ENCODE measurements at regions not wholly inside any gene's neighbourhood (a gene's known extent, or its start where the extent isn't known, plus 50 kb on each side); places are given as distances from the start of the nearest gene placed in this dataset.
"Not testable (repeated sequence)": the region's sequence is repeated elsewhere in the genome, so short reads cannot be mapped to it uniquely, and the experiment has no call there.

DNA sequence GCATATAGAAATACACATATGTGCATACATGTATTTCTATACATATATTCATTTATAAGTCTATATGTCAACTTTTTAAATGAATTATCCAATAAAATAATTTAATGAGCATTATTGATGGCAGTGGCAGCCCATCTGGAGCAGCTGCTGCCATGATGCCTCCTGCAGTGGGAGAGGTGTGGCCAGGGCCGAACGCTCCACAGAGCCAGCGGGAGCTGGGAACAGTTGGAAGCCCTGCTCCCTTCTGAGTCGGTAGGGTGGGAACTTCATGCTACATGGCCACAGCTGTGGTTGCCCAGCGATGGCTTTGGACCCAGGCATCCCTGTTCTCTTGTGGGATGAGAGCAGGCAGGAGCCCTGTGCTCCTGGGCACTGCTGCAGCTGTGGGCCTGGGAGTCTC is 812.4 kb upstream of the CTNND2 start:
- DNase-seq: no peak
- intact Hi-C loops (cut with DNase I): no loop called here
- ATAC-seq: no peak

GRCh38 chr5:12707560-12707959 is 803.3 kb upstream of the CTNND2 start:
- intact Hi-C loops (cut with DNase I): no loop called here
- DNase-seq (no peak), ATAC-seq (no peak)

DNA sequence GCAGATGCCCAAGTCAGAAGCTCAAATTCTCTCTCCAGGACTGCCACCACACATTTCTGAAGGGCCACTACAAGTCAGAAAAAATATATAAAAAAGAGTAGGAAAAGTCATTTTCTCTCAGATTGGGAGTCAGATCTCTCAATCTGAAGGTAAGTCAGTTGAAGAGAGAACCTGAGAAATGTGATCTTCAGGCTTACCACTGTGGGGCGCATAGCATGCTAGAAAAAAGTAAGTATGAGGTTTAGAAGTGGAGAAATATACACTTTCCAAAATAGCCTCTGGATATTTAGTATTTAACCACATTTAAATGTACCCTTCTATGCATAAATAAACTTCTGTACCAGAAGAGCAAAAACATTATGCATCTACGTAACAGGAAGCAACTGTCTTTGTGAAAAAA is 800.7 kb upstream of the CTNND2 start:
- no peak for ATAC-seq
- intact Hi-C loops (cut with DNase I): no loop called here
- no peak for DNase-seq

DNA sequence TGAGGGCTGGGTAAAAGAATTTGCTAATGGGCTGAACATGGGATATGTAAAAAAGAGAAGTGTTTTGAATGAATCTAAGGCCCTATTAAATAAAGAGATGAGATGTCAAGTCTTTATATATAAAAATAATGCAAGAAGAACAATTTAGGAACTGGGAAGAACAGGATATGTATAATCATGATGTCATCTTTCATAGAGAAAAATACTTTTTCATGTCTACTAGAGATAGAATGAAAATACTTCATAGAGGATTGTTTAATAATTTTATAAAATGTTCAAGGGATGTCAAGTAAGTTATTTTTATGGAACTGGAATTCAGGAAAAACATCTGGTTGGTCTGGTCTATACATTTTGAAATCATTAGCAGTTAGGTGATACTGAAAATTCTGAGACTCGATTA is 799.0 kb upstream of the CTNND2 start:
- intact Hi-C loops (cut with DNase I): no loop called here
- DNase-seq (no peak), ATAC-seq (no peak)

DNA sequence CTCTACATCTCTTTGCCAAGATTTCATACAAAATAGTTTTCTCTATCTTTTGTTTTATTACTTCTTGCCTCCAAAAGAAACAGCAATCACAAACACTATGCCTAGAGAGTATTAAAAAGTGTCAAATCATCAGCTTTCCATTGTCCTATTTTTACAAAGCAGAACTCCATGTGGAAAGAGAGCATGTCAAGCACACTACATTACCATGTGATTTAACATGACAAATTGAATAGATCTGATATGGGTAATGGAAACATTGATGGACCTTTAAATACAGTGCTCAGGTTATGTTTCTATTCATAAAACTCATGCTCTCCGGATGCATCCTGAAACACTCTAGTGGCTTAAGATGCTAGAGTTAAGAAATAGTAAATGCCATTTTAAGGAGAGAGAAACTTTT is 791.4 kb upstream of the CTNND2 start:
- intact Hi-C loops (cut with DNase I): no loop called here
- DNase-seq: no peak
- ATAC-seq: no peak

GRCh38 chr5:12691330-12691729 is 787.1 kb upstream of the CTNND2 start:
- intact Hi-C loops (cut with DNase I): no loop called here
- ATAC-seq (no peak), DNase-seq (no peak)

- DNase-seq: no peak
- intact Hi-C loops (cut with DNase I): no loop called here
- ATAC-seq: no peak
Observed at GRCh38 chr5:12690361-12690760, 786.1 kb upstream of the CTNND2 start.

GRCh38 chr5:12683249-12683648 is 779.0 kb upstream of the CTNND2 start:
- DNase-seq: no peak
- intact Hi-C loops (cut with DNase I): no loop called here

DNA sequence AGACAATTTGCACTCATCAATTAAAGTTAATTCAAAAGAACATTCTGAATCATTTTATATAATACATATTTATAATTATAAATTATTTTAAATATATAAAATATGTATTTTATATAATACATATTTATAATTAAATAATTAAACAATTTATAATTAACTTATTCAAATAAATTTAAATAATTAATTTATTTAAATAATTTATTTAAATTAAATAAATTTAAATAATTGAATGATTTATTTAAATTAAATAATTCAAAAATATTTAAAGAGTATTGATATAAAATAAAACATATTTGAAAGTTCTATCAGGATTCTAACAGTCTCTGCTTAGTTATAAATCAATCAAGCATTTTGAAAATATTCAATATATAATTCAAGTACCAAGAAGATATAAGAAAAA is 775.5 kb upstream of the CTNND2 start:
- ATAC-seq (no peak), DNase-seq (no peak)
- intact Hi-C loops (cut with DNase I): no loop called here

More at GRCh38 chr5:12683249-12683648, 779.0 kb upstream of the CTNND2 start:
- no peak for ATAC-seq

- DNase-seq: no peak
- ATAC-seq: no peak
- intact Hi-C loops (cut with DNase I): no loop called here
Observed at GRCh38 chr5:12675959-12676358, 771.7 kb upstream of the CTNND2 start.

GRCh38 chr5:12672141-12672540 is 767.9 kb upstream of the CTNND2 start:
- intact Hi-C loops (cut with DNase I): no loop called here
- no peak for DNase-seq
- ATAC-seq: no peak

DNA sequence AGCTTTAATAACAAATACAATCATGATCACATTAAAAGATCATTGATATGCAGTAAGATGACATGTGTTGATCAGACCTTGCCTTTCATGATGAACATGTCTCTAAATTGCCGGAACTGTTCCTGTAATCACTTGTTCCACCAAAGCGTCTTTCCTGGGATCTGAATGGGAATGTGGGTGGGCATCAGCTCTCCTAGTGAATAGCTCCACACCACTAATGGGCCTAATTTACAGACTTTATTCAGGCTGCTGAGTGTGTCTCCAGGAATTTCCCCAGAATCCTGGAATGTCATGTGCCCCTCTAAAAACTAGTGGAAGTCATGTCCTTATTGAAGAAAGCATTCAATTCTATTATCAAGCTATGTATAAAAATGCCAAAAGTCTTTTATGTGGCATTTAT is 765.1 kb upstream of the CTNND2 start:
- ATAC-seq: no peak

GRCh38 chr5:12668564-12668963 is 764.3 kb upstream of the CTNND2 start:
- intact Hi-C loops (cut with DNase I): no loop called here

More for the DNA sequence above, 765.1 kb upstream of the CTNND2 start:
- intact Hi-C loops (cut with DNase I): no loop called here
- DNase-seq: no peak

DNA sequence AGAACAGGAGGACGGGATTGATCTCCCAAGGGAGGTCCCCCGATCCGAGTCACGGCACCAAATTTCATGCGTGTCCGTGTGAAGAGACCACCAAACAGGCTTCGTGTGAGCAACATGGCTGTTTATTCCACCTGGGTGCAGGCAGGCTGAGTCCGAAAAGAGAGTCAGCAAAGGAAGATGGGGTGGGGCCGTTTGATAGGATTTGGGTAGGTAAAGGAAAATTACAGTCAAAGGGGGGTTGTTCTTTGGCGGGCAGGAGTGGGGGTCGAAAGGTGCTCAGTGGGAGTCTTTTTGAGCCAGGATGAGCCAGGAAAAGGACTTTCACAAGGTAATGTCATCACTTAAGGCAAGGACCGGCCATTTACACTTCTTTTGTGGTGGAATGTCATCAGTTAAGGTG is 763.6 kb upstream of the CTNND2 start:
- intact Hi-C loops (cut with DNase I); ATAC-seq; DNase-seq: not testable (repeated sequence)

More at GRCh38 chr5:12668564-12668963, 764.3 kb upstream of the CTNND2 start:
- DNase-seq (no peak), ATAC-seq (no peak)

GRCh38 chr5:12665772-12666171 is 761.5 kb upstream of the CTNND2 start:
- DNase-seq; ATAC-seq; intact Hi-C loops (cut with DNase I): not testable (repeated sequence)

DNA sequence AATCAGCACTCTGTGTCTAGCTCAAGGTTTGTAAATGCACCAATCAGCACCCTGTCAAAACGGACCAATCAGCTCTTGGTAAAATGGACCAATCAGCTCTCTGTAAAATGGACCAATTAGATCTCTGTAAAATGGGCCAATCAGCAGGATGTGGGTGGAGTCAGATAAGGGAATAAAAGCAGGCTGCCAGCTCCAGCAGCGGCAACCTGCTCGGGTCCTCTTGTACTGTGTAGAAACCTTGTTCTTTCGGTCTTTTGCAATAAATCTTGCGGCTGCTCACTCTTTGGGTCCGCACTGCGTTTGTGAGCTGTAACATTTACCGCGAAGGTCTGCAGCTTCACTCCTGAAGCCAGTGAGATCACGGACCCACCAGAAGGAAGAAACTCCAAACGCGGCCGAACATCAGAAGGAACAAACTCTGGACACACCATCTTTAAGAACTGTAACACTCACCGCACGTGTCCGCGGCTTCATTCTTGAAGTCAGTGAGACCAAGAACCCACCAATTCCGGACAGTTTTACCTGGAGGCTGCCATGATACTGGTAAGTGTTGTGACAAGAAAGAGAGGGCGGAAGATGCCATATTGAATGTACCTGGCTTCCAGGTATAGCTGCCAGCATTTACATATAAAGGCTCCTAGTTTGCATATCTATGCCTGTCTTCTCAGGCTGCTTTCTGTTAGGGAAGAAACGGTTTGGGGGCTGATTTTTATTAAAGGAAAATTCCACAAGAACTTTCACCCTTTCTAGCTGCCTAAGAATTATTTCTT is 758.5 kb upstream of the CTNND2 start:
- DNase-seq: no peak
- intact Hi-C loops (cut with DNase I): no loop called here
- ATAC-seq: no peak

- ATAC-seq (no peak), DNase-seq (no peak)
- intact Hi-C loops (cut with DNase I): no loop called here
Observed at GRCh38 chr5:12661617-12662370, 757.5 kb upstream of the CTNND2 start.

- ATAC-seq; DNase-seq; intact Hi-C loops (cut with DNase I): not testable (repeated sequence)
Observed at GRCh38 chr5:12660279-12661107, 756.2 kb upstream of the CTNND2 start.

DNA sequence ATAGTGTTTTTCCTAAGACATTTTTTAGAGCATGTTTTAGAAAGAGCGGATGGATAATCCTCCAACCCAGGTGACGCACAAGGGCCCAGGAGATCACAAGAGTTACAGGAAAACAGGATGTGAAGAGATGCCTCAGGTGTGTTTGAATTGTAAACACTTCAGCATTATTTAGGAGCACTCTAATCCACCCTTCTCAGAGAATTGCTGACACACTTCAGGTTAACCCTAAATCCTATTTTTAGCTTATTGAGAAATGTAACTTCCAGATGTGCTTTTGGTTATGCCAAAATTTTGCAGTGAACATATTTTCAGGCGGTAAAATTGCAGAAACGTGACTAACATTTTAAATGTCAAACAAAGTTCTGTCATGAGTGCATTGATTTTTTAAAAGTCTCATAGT is 755.4 kb upstream of the CTNND2 start:
- ATAC-seq (no peak), DNase-seq (no peak)
- intact Hi-C loops (cut with DNase I): no loop called here
